KMS-11 (cell line): ENCODE measurements at regions not wholly inside any gene's neighbourhood (a gene's known extent, or its start where the extent isn't known, plus 50 kb on each side); places are given as distances from the start of the nearest gene placed in this dataset.

Experiments
- H2AFZ ChIP-seq: fragments of 200-600 bp; sonication (generic); 2 replicates; pipeline ENCODE4 v1.6.1; 2016; ENCODE audit warnings: antibody characterized with exemption, mixed run types, low read depth
- H3K27ac ChIP-seq: fragments of 200-600 bp; sonication (generic); 2 replicates; pipeline ENCODE4 v1.6.1; 2016; ENCODE audit warnings: mild to moderate bottlenecking, mixed run types
- H3K27me3 ChIP-seq: fragments of 200-600 bp; sonication (generic); 2 replicates; pipeline ENCODE4 v1.6.1; 2017; ENCODE audit warnings: mild to moderate bottlenecking, low read depth, mixed run types, moderate library complexity; ENCODE audit not compliant: insufficient read depth
- H3K36me3 ChIP-seq: fragments of 200-600 bp; sonication (generic); 2 replicates; pipeline ENCODE4 v1.6.1; 2017; ENCODE audit warnings: mild to moderate bottlenecking, mixed run types; ENCODE audit not compliant: insufficient read depth
- H3K4me1 ChIP-seq: fragments of 200-600 bp; sonication (generic); 2 replicates; pipeline ENCODE4 v1.6.1; 2016; ENCODE audit warnings: mild to moderate bottlenecking, low read depth, mixed run types; ENCODE audit not compliant: poor library complexity, severe bottlenecking
- H3K4me2 ChIP-seq: fragments of 200-600 bp; sonication (generic); 2 replicates; pipeline ENCODE4 v1.7.0; 2016; ENCODE audit warnings: mild to moderate bottlenecking, mixed run types
- H3K4me3 ChIP-seq: fragments of 200-600 bp; sonication (generic); IDR thresholded peaks from 2 replicates; pipeline ENCODE4 v1.6.1; 2017; ENCODE audit warnings: low read depth, low read length, mixed read lengths; ENCODE audit not compliant: insufficient read depth
- H3K79me2 ChIP-seq: fragments of 200-600 bp; sonication (generic); 2 replicates; pipeline ENCODE4 v1.6.1; 2016; ENCODE audit warnings: low read depth, mixed run types; ENCODE audit not compliant: insufficient read depth
- H3K9ac ChIP-seq: fragments of 200-600 bp; sonication (generic); 2 replicates; pipeline ENCODE4 v1.6.1; 2016; ENCODE audit warnings: mild to moderate bottlenecking, mixed run types
- H4K20me1 ChIP-seq: fragments of 200-600 bp; sonication (generic); 2 replicates; pipeline ENCODE4 v1.6.1; 2016; ENCODE audit warnings: mild to moderate bottlenecking, mixed run types; ENCODE audit not compliant: insufficient read depth
- TF ChIP-seq, protein P1 (sequence below): fragments of 200-600 bp; sonication (generic); conservative IDR thresholded peaks from 2 replicates; pipeline ENCODE4 v1.6.1; 2017; ENCODE audit warnings: low read depth, mild to moderate bottlenecking, antibody characterized with exemption, low read length, moderate library complexity, mixed read lengths

DNA sequence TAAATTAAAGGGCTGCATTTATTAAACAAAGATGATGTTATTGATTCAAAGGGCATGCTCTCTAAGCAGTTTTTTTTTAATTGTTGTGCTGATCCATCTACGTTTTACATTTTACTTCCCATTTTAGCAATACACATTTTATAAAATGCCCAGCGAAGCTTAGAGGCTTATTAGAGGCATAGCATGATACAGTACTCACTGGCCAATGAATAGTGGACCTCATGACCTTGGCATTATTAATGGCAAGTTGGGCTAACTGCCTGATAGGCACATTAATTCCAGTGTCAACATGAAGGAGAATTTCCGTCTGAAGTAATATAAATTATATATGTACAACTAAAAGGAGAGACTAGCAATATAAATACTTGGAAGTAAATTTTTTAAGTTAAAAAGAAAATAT lies 837.2 kb downstream of the EFNA5 start:
- Histone ChIP-seq H3K4me1 (no peaks in the 10 kb centered on the region), H3K27ac (no peak overlapping the region), H3K4me3 (no peak overlapping the region), H2AFZ (no peak overlapping the region), H3K79me2 (no peaks in the 10 kb centered on the region), H4K20me1 (no peaks in the 10 kb centered on the region), H3K36me3 (no peaks in the 10 kb centered on the region), H3K27me3 (no peaks in the 10 kb centered on the region), H3K4me2 (no peak overlapping the region), H3K9ac (no peak overlapping the region)
- TF ChIP-seq, protein P1, sequence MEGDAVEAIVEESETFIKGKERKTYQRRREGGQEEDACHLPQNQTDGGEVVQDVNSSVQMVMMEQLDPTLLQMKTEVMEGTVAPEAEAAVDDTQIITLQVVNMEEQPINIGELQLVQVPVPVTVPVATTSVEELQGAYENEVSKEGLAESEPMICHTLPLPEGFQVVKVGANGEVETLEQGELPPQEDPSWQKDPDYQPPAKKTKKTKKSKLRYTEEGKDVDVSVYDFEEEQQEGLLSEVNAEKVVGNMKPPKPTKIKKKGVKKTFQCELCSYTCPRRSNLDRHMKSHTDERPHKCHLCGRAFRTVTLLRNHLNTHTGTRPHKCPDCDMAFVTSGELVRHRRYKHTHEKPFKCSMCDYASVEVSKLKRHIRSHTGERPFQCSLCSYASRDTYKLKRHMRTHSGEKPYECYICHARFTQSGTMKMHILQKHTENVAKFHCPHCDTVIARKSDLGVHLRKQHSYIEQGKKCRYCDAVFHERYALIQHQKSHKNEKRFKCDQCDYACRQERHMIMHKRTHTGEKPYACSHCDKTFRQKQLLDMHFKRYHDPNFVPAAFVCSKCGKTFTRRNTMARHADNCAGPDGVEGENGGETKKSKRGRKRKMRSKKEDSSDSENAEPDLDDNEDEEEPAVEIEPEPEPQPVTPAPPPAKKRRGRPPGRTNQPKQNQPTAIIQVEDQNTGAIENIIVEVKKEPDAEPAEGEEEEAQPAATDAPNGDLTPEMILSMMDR: no peak

DNA sequence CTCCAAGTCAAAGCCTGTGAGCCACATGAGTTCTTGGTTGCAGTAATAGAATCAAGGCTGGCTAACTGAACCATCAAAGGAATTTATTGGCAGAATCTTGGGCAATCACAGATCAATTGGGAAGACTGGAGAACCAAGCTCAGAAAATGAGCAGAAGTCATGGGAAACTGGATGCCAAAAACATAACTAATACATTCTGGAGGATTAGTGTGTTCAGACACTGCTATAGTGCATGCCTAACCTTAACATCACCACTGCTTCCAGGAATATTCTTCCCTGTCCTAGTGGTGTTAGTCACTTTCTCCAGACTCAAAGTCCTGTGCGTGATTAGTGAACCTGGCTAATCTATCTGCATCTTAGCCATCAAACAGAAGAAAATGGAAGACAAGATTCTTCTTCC lies 843.7 kb downstream of the EFNA5 start:
- no peak overlapping the region for H3K4me3 ChIP-seq
- H2AFZ ChIP-seq: no peak overlapping the region
- no peaks in the 10 kb centered on the region for H3K36me3 ChIP-seq
- H3K4me1 ChIP-seq: no peaks in the 10 kb centered on the region
- H3K9ac ChIP-seq: no peak overlapping the region
- H3K27ac ChIP-seq: no peak overlapping the region
- no peaks in the 10 kb centered on the region for H3K27me3 ChIP-seq
- no peaks in the 10 kb centered on the region for H3K79me2 ChIP-seq
- no peaks in the 10 kb centered on the region for H4K20me1 ChIP-seq
- TF ChIP-seq, protein P1: no peak
- no peak overlapping the region for H3K4me2 ChIP-seq

DNA sequence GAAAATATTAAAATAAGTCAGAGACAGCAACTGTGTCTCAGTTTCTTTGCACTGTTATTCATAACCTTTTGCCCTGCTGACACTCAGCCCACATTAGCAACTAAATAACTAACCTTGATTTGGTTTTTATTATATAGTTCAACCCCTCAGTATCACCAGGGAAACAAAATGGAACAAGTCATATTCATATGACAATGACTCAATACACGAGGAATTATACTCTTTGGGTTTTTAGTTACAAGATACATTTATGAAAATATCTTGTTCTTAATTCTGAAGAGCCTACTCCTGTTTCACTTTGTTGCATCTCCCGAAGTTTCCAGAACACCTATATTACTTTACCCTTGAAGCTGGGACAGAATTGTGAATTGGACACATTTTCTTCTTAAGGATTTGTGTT lies 845.4 kb downstream of the EFNA5 start:
- H3K27me3 ChIP-seq: no peaks in the 10 kb centered on the region
- H3K36me3 ChIP-seq: no peaks in the 10 kb centered on the region
- TF ChIP-seq, protein P1: no peak
- no peak overlapping the region for H3K27ac ChIP-seq
- H2AFZ ChIP-seq: no peak overlapping the region
- no peaks in the 10 kb centered on the region for H3K79me2 ChIP-seq
- H3K4me1 ChIP-seq: no peaks in the 10 kb centered on the region
- no peaks in the 10 kb centered on the region for H4K20me1 ChIP-seq
- H3K4me2 ChIP-seq: no peak overlapping the region
- no peak overlapping the region for H3K9ac ChIP-seq
- H3K4me3 ChIP-seq: no peak overlapping the region

DNA sequence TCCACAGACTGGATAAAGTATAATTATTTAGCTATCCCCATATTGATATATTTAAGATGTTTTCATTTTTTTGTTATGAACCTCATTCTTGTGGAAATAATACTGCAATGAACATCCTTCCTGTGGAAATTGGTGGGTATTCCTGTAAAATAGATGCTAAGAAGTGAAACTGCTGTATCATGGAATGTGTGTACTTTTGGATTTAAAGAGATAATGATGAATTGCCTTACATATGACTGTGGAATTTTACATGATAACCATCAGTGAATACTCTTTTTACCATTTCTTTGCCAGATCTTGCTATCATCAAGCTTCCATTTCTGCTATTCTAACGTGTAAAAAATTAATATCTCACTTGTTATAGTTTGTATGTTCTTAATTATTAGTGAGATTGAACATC lies 847.9 kb downstream of the EFNA5 start:
- no peak overlapping the region for H3K9ac ChIP-seq
- no peaks in the 10 kb centered on the region for H4K20me1 ChIP-seq
- TF ChIP-seq, protein P1: no peak
- no peaks in the 10 kb centered on the region for H3K79me2 ChIP-seq
- no peaks in the 10 kb centered on the region for H3K36me3 ChIP-seq
- no peak overlapping the region for H3K4me3 ChIP-seq
- no peak overlapping the region for H2AFZ ChIP-seq
- H3K4me1 ChIP-seq: no peaks in the 10 kb centered on the region
- no peak overlapping the region for H3K27ac ChIP-seq
- H3K27me3 ChIP-seq: no peaks in the 10 kb centered on the region
- no peak overlapping the region for H3K4me2 ChIP-seq

DNA sequence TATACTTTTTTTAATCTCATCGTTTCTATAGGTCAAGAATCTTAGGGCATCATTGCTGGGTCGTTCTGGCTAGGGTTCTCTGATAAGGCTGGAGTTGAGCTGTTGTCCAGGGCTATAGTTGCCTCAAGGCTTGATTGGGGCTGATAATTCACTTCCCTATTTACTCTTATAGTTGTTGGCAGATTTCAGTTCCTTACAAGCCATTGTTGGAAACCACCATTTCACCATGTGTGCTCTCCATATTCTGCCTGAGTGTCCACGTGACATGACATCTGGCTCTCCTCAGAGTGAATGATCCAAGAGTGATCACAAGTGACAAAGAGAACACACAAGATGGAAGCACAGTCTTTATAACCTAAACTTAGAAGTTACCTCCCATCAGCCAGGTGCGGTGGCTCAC lies 852.2 kb downstream of the EFNA5 start:
- H3K9ac ChIP-seq: no peak overlapping the region
- no peaks in the 10 kb centered on the region for H3K4me1 ChIP-seq
- H4K20me1 ChIP-seq: no peaks in the 10 kb centered on the region
- no peak overlapping the region for H3K4me3 ChIP-seq
- H3K27ac ChIP-seq: no peak overlapping the region
- H3K79me2 ChIP-seq: no peaks in the 10 kb centered on the region
- H2AFZ ChIP-seq: no peak overlapping the region
- TF ChIP-seq, protein P1: no peak
- H3K4me2 ChIP-seq: no peak overlapping the region
- no peaks in the 10 kb centered on the region for H3K27me3 ChIP-seq
- H3K36me3 ChIP-seq: no peaks in the 10 kb centered on the region
